A549 (cell line): ENCODE measurements at regions not wholly inside any gene's neighbourhood (a gene's known extent, or its start where the extent isn't known, plus 50 kb on each side); places are given as distances from the start of the nearest gene placed in this dataset.

ENCODE experiments used
- EP300 ChIP-seq, 2 experiments: fragments of >200 bp; sonication (Bioruptor Twin); formaldehyde crosslinking; IDR thresholded peaks; 2 replicates in 1 of 2; 3 replicates in 1 of 2; pipeline ENCODE4 v1.6.1; 2016 to 2017
- HOXA7 ChIP-seq: fragments of 250-450 bp; sonication (Bioruptor Pico); IDR thresholded peaks from 2 replicates; pipeline ENCODE4 v1.5.0; 2020; ENCODE audit warnings: mild to moderate bottlenecking, moderate library complexity
- JUN ChIP-seq, 2 experiments: fragments of >200 bp; sonication (Bioruptor Twin); formaldehyde crosslinking; IDR thresholded peaks; 2 replicates in 1 of 2; 3 replicates in 1 of 2; pipeline ENCODE4 v1.6.1; 2016 to 2017
- MYC ChIP-seq: IDR thresholded peaks from 2 replicates; pipeline ENCODE4 v1.6.1; 2012; ENCODE audit warnings: mild to moderate bottlenecking, inconsistent platforms, low read length, improper control_type of control experiment, borderline replicate concordance
- POLR2AphosphoS2 ChIP-seq: conservative IDR thresholded peaks from 2 replicates; pipeline ENCODE4 v1.6.1; 2012; ENCODE audit warnings: low read length, improper control_type of control experiment, inconsistent platforms
- RAD21 ChIP-seq, 2 experiments: fragments of >200 bp in 1 of 2; sonication (Bioruptor Twin) in 1 of 2; formaldehyde crosslinking in 1 of 2; IDR thresholded peaks in 1 of 2; conservative IDR thresholded peaks in 1 of 2; 2 replicates in 1 of 2; 3 replicates in 1 of 2; pipeline ENCODE4 v1.6.1; 2012 to 2018; ENCODE audit warnings: inconsistent platforms in 1 of 2
- RFX5 ChIP-seq: fragments of 450-650 bp; IDR thresholded peaks from 2 replicates; pipeline ENCODE4 v1.7.1; 2014; ENCODE audit warnings: antibody characterized with exemption, mild to moderate bottlenecking, moderate library complexity
- RNF2 ChIP-seq: fragments of 200-600 bp; sonication (generic); IDR thresholded peaks from 2 replicates; pipeline ENCODE4 v1.6.1; 2016; ENCODE audit warnings: low read depth, mild to moderate bottlenecking, antibody characterized with exemption, moderate library complexity, borderline replicate concordance
- SMC3 ChIP-seq: fragments of >200 bp; sonication (Bioruptor Twin); formaldehyde crosslinking; IDR thresholded peaks from 3 replicates; pipeline ENCODE4 v1.6.1; 2018; ENCODE audit warnings: inconsistent platforms
- TF ChIP-seq, protein P1 (sequence below): fragments of >200 bp; sonication (Bioruptor Twin); formaldehyde crosslinking; IDR thresholded peaks from 3 replicates; pipeline ENCODE4 v1.5.1; 2016
- TF ChIP-seq, protein P2 (sequence below): fragments of 200-600 bp; sonication (generic); IDR thresholded peaks from 2 replicates; pipeline ENCODE4 v1.6.1; 2016; ENCODE audit warnings: antibody characterized with exemption, mild to moderate bottlenecking, moderate library complexity

DNA sequence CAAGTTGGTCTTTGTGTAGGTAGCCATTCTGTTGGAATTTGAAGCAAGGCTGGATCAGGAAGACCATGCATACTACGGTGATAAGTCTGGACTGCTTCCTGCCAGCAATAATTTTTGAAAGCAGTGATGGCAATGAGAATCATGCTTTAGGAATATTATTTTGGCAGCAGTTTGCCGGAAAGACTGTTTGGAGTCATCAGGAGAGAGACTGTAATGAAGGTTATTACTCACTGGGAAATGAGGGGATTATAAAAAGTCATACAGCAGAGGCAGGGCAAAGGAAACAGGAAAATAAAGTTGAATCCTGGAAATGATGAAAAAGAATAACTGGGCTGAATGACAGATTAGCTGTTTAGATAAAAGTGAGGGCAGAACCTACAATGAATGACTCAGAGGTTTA, 1136.8 kb upstream of the AUTS2 start:
- TF ChIP-seq RAD21 (conservative IDR thresholded peaks at IDR 0.05 in 1 of 2, IDR thresholded peaks at IDR 0.05 in 1 of 2) (no peak), SMC3 (no peak), RFX5 (no peak), POLR2AphosphoS2 (no peak), RNF2 (no peak), HOXA7 (no peak), JUN (IDR thresholded peaks at IDR 0.05) (0 out of 5 replicates have a peak, but pooled peaks of 1 of the 2 experiments have one; percentile 37), EP300 (IDR thresholded peaks at IDR 0.05) (no peak; a peak in 1 of 5 replicates), MYC (no peak)
- TF ChIP-seq, protein P1, sequence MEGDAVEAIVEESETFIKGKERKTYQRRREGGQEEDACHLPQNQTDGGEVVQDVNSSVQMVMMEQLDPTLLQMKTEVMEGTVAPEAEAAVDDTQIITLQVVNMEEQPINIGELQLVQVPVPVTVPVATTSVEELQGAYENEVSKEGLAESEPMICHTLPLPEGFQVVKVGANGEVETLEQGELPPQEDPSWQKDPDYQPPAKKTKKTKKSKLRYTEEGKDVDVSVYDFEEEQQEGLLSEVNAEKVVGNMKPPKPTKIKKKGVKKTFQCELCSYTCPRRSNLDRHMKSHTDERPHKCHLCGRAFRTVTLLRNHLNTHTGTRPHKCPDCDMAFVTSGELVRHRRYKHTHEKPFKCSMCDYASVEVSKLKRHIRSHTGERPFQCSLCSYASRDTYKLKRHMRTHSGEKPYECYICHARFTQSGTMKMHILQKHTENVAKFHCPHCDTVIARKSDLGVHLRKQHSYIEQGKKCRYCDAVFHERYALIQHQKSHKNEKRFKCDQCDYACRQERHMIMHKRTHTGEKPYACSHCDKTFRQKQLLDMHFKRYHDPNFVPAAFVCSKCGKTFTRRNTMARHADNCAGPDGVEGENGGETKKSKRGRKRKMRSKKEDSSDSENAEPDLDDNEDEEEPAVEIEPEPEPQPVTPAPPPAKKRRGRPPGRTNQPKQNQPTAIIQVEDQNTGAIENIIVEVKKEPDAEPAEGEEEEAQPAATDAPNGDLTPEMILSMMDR, result no peak
- TF ChIP-seq, protein P2, sequence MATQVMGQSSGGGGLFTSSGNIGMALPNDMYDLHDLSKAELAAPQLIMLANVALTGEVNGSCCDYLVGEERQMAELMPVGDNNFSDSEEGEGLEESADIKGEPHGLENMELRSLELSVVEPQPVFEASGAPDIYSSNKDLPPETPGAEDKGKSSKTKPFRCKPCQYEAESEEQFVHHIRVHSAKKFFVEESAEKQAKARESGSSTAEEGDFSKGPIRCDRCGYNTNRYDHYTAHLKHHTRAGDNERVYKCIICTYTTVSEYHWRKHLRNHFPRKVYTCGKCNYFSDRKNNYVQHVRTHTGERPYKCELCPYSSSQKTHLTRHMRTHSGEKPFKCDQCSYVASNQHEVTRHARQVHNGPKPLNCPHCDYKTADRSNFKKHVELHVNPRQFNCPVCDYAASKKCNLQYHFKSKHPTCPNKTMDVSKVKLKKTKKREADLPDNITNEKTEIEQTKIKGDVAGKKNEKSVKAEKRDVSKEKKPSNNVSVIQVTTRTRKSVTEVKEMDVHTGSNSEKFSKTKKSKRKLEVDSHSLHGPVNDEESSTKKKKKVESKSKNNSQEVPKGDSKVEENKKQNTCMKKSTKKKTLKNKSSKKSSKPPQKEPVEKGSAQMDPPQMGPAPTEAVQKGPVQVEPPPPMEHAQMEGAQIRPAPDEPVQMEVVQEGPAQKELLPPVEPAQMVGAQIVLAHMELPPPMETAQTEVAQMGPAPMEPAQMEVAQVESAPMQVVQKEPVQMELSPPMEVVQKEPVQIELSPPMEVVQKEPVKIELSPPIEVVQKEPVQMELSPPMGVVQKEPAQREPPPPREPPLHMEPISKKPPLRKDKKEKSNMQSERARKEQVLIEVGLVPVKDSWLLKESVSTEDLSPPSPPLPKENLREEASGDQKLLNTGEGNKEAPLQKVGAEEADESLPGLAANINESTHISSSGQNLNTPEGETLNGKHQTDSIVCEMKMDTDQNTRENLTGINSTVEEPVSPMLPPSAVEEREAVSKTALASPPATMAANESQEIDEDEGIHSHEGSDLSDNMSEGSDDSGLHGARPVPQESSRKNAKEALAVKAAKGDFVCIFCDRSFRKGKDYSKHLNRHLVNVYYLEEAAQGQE, result no peak
